ENCODE measurements at regions not wholly inside any gene's neighbourhood (a gene's known extent, or its start where the extent isn't known, plus 50 kb on each side); places are given as distances from the start of the nearest gene placed in this dataset.

GRCh38 chr12:69067713-69068112 lies 134.7 kb upstream of the CPM start:
- TF ChIP-seq CTCF (conservative IDR thresholded peaks at IDR 0.05; ENCODE audit: low read depth, low read length) = no peak
- DNase-seq (ENCODE audit: low read depth) = no peak
- H3K4me3 ChIP-seq (ENCODE audit: low read depth, low read length) = peak overlapping the region; percentile 36

GRCh38 chr12:69068448-69068847 lies 135.5 kb upstream of the CPM start:
- TF ChIP-seq CTCF (conservative IDR thresholded peaks at IDR 0.05; ENCODE audit: low read depth, low read length) = no peak

GRCh38 chr12:69069479-69069878 lies 136.5 kb upstream of the CPM start:
- no peak for DNase-seq (ENCODE audit: low read depth)
- H3K4me3 ChIP-seq (ENCODE audit: low read depth, low read length) = no peak overlapping the region
- no peak for TF ChIP-seq CTCF (conservative IDR thresholded peaks at IDR 0.05; ENCODE audit: low read depth, low read length)

More at GRCh38 chr12:69068448-69068847, 135.5 kb upstream of the CPM start:
- no peak overlapping the region for H3K4me3 ChIP-seq (ENCODE audit: low read depth, low read length)
- DNase-seq (ENCODE audit: low read depth) = peak; percentile 98

- H3K4me3 ChIP-seq (ENCODE audit: low read depth, low read length) = no peak overlapping the region
- TF ChIP-seq CTCF (conservative IDR thresholded peaks at IDR 0.05; ENCODE audit: low read depth, low read length) = peak; percentile 99
- DNase-seq (ENCODE audit: low read depth) = no peak
Observed at GRCh38 chr12:69070319-69071090, 137.5 kb upstream of the CPM start.

- TF ChIP-seq CTCF (conservative IDR thresholded peaks at IDR 0.05; ENCODE audit: low read depth, low read length) = no peak
- no peak for DNase-seq (ENCODE audit: low read depth)
- no peak overlapping the region for H3K4me3 ChIP-seq (ENCODE audit: low read depth, low read length)
Observed at GRCh38 chr12:69071091-69071370, 138.1 kb upstream of the CPM start.

GRCh38 chr12:69073035-69073434 lies 140.1 kb upstream of the CPM start:
- no peak for TF ChIP-seq CTCF (conservative IDR thresholded peaks at IDR 0.05; ENCODE audit: low read depth, low read length)
- H3K4me3 ChIP-seq (ENCODE audit: low read depth, low read length) = no peak overlapping the region
- DNase-seq (ENCODE audit: low read depth) = no peak
